ENCODE measurements at regions not wholly inside any gene's neighbourhood (a gene's known extent, or its start where the extent isn't known, plus 50 kb on each side); places are given as distances from the start of the nearest gene placed in this dataset.

DNA sequence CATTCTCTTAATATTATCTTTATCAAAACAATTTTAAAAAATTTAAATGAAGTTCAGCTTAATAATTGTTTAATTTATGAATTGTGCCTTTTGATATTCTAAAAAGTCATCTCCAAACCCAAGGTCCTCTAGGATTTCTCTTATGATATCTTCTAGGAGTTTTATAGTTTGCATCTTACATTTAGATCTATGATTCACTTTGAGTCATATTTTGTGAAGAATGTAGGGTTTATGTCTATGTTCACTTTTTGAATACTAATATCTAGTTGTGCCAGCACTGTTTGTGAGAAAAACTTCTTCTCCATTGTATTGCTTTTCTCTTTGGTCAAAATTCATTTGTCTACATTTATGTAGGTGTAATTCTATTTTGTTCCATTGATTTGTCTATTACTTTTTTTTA, 1068.4 kb upstream of the SPRY2 start:
- TF ChIP-seq, protein P1, sequence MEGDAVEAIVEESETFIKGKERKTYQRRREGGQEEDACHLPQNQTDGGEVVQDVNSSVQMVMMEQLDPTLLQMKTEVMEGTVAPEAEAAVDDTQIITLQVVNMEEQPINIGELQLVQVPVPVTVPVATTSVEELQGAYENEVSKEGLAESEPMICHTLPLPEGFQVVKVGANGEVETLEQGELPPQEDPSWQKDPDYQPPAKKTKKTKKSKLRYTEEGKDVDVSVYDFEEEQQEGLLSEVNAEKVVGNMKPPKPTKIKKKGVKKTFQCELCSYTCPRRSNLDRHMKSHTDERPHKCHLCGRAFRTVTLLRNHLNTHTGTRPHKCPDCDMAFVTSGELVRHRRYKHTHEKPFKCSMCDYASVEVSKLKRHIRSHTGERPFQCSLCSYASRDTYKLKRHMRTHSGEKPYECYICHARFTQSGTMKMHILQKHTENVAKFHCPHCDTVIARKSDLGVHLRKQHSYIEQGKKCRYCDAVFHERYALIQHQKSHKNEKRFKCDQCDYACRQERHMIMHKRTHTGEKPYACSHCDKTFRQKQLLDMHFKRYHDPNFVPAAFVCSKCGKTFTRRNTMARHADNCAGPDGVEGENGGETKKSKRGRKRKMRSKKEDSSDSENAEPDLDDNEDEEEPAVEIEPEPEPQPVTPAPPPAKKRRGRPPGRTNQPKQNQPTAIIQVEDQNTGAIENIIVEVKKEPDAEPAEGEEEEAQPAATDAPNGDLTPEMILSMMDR (conservative IDR thresholded peaks at IDR 0.05; ENCODE audit: low read length) = no peak
- no peak for TF ChIP-seq EZH2phosphoT487 (IDR thresholded peaks at IDR 0.05; ENCODE audit: borderline replicate concordance, low read depth, low read length)
- ChIA-PET CTCF (ENCODE audit: unreplicated experiment) (no interaction called here), POLR2A (no interaction called here)
- Histone ChIP-seq H3K4me2 (ENCODE audit: low read length) (no peak overlapping the region), H3K9me3 (ENCODE audit: low read length) (no peaks in the 10 kb centered on the region), H3K4me3 (ENCODE audit: low read depth, low read length, poor library complexity, severe bottlenecking) (no peak overlapping the region), H3K36me3 (ENCODE audit: insufficient read depth, low read length) (no peaks in the 10 kb centered on the region), H3K79me2 (ENCODE audit: insufficient read depth, low read depth, low read length) (no peaks in the 10 kb centered on the region), H3K27ac (ENCODE audit: low read depth, low read length, poor library complexity, severe bottlenecking) (no peak overlapping the region), H3K9me2 (ENCODE audit: insufficient read depth, low read length) (no peaks in the 10 kb centered on the region), H3K4me1 (ENCODE audit: insufficient read depth, low read length, poor library complexity, severe bottlenecking) (no peaks in the 10 kb centered on the region), H2AFZ (ENCODE audit: low read length) (no peak overlapping the region), H4K20me1 (ENCODE audit: insufficient read depth, low read length) (no peaks in the 10 kb centered on the region)
- no TSS peak for BruUV-seq (replicated peaks)
- intact Hi-C loops (cut with micrococcal nuclease; ENCODE audit: unreplicated experiment) = no loop called here
- no peak for DNase-seq (ENCODE audit: low spot score)

DNA sequence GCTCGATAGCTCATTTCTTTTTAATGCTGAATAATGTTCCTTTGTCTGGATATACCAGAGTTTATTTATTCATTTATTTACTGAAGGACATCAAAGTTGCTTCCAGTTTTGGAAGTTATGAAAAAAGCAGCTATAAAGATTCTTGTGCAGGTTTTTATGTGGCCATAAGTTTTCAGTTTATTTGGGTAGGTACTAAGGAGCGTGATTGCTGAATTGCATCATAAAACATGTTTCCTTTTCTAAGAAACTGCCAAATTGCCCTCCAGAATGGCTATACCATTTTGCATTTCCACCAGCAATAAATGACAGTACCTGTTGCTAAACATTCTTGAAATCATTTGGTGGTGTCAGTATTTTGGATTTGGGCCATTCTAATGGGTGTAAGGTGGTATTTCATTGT, 1067.7 kb upstream of the SPRY2 start:
- TF ChIP-seq EZH2phosphoT487 (IDR thresholded peaks at IDR 0.05; ENCODE audit: borderline replicate concordance, low read depth, low read length) = no peak
- TF ChIP-seq, protein P1 (conservative IDR thresholded peaks at IDR 0.05; ENCODE audit: low read length) = no peak
- Histone ChIP-seq H3K36me3 (ENCODE audit: insufficient read depth, low read length) (no peaks in the 10 kb centered on the region), H3K4me3 (ENCODE audit: low read depth, low read length, poor library complexity, severe bottlenecking) (no peak overlapping the region), H3K9me2 (ENCODE audit: insufficient read depth, low read length) (no peaks in the 10 kb centered on the region), H3K9me3 (ENCODE audit: low read length) (no peaks in the 10 kb centered on the region), H3K27ac (ENCODE audit: low read depth, low read length, poor library complexity, severe bottlenecking) (no peak overlapping the region), H2AFZ (ENCODE audit: low read length) (no peak overlapping the region), H3K79me2 (ENCODE audit: insufficient read depth, low read depth, low read length) (no peaks in the 10 kb centered on the region), H3K4me1 (ENCODE audit: insufficient read depth, low read length, poor library complexity, severe bottlenecking) (no peaks in the 10 kb centered on the region), H4K20me1 (ENCODE audit: insufficient read depth, low read length) (no peaks in the 10 kb centered on the region), H3K4me2 (ENCODE audit: low read length) (no peak overlapping the region)
- no peak for DNase-seq (ENCODE audit: low spot score)
- POLR2A ChIA-PET = no interaction called here
- BruUV-seq (replicated peaks) = no TSS peak
- intact Hi-C loops (cut with micrococcal nuclease; ENCODE audit: unreplicated experiment) = no loop called here
- CTCF ChIA-PET (ENCODE audit: unreplicated experiment) = no interaction called here

GRCh38 chr13:81406639-81407292, 1065.8 kb upstream of the SPRY2 start:
- Histone ChIP-seq H2AFZ (ENCODE audit: low read length) (no peak overlapping the region), H3K36me3 (ENCODE audit: insufficient read depth, low read length) (no peaks in the 10 kb centered on the region), H3K27ac (ENCODE audit: low read depth, low read length, poor library complexity, severe bottlenecking) (no peak overlapping the region), H3K4me3 (ENCODE audit: low read depth, low read length, poor library complexity, severe bottlenecking) (no peak overlapping the region), H3K79me2 (ENCODE audit: insufficient read depth, low read depth, low read length) (no peaks in the 10 kb centered on the region), H3K9me3 (ENCODE audit: low read length) (no peaks in the 10 kb centered on the region), H3K9me2 (ENCODE audit: insufficient read depth, low read length) (no peaks in the 10 kb centered on the region), H4K20me1 (ENCODE audit: insufficient read depth, low read length) (no peaks in the 10 kb centered on the region), H3K4me1 (ENCODE audit: insufficient read depth, low read length, poor library complexity, severe bottlenecking) (no peaks in the 10 kb centered on the region), H3K4me2 (ENCODE audit: low read length) (no peak overlapping the region)
- no peak for DNase-seq (ENCODE audit: low spot score)
- CTCF ChIA-PET (ENCODE audit: unreplicated experiment) = no interaction called here
- TF ChIP-seq, protein P1 (conservative IDR thresholded peaks at IDR 0.05; ENCODE audit: low read length) = no peak
- TF ChIP-seq EZH2phosphoT487 (IDR thresholded peaks at IDR 0.05; ENCODE audit: borderline replicate concordance, low read depth, low read length) = no peak
- BruUV-seq (replicated peaks) = no TSS peak
- intact Hi-C loops (cut with micrococcal nuclease; ENCODE audit: unreplicated experiment) = no loop called here
- POLR2A ChIA-PET = interaction anchor here (0.7 kb wide), 1 partner anchor 58 kb away, joined by 3 read pairs; no protein-coding TSS in a partner anchor
